Effector memory CD8-positive, alpha-beta T cell (primary cell): ENCODE measurements at regions not wholly inside any gene's neighbourhood (a gene's known extent, or its start where the extent isn't known, plus 50 kb on each side); places are given as distances from the start of the nearest gene placed in this dataset.
A peak's percentile ranks its signal among the peaks of the same experiment; 100 is the strongest.

ENCODE experiments used
- ATAC-seq: fragments of 150-1000 bp; cut with Tn5 transposase; replicated peaks from 2 replicates; pipeline ENCODE4 v1.10.0; 2021; ENCODE audit warnings: mild to moderate bottlenecking, moderate library complexity
- DNase-seq, 3 experiments: peaks; one replicate each; pipeline ENCODE4 v3.0.0; 2021
- H3K27ac Mint-ChIP-seq, 2 donors: one replicate each; pipeline ENCODE4 v1.8.0; 2022; ENCODE audit warnings: mild to moderate bottlenecking in 2 of 2, mixed read lengths in 2 of 2, moderate library complexity in 2 of 2
- H3K27me3 Mint-ChIP-seq, 2 donors: one replicate each; pipeline ENCODE4 v1.8.0; 2022; ENCODE audit warnings: mixed read lengths in 2 of 2
- H3K36me3 Mint-ChIP-seq: one replicate; pipeline ENCODE4 v1.8.0; 2022; ENCODE audit warnings: mild to moderate bottlenecking, moderate library complexity, mixed read lengths; ENCODE audit not compliant: insufficient read depth
- H3K4me1 Mint-ChIP-seq, 2 donors: one replicate each; pipeline ENCODE4 v1.8.0; 2022; ENCODE audit warnings: low read depth in 2 of 2, mixed read lengths in 2 of 2
- H3K4me3 Mint-ChIP-seq, 2 donors: one replicate each; pipeline ENCODE4 v1.8.0; 2022; ENCODE audit warnings: mild to moderate bottlenecking in 2 of 2, mixed read lengths in 2 of 2, moderate library complexity in 2 of 2
- H3K9me3 Mint-ChIP-seq, 2 donors: one replicate each; pipeline ENCODE4 v1.8.0; 2022; ENCODE audit warnings: mixed read lengths in 2 of 2

GRCh38 chr11:95559899-95560298, 229.7 kb downstream of the FAM76B start:
- Mint-ChIP-seq H3K4me1 (no peaks in the 10 kb centered on the region), H3K27ac (no peak overlapping the region), H3K36me3 (no peaks in the 10 kb centered on the region), H3K9me3 (no peaks in the 10 kb centered on the region), H3K4me3 (no peak overlapping the region), H3K27me3 (peaks cover 12 to 18% of the 10 kb centered on the region in 2 donors)
- no peak for ATAC-seq
- no peak for DNase-seq

- no peak for ATAC-seq
- Mint-ChIP-seq H3K4me3 (no peak overlapping the region), H3K9me3 (no peaks in the 10 kb centered on the region), H3K27ac (no peak overlapping the region), H3K36me3 (no peaks in the 10 kb centered on the region), H3K4me1 (no peaks in the 10 kb centered on the region), H3K27me3 (peaks cover 7 to 16% of the 10 kb centered on the region in 2 donors)
- DNase-seq, result no peak
Measured at GRCh38 chr11:95557376-95557775, 232.2 kb downstream of the FAM76B start.

- peaks cover 0 to 11% of the 10 kb centered on the region in 2 donors for H3K27me3 Mint-ChIP-seq
- no peak for DNase-seq
- ATAC-seq, result no peak
Measured at GRCh38 chr11:95556342-95557163, 233.0 kb downstream of the FAM76B start.

GRCh38 chr11:95556011-95556341, 233.6 kb downstream of the FAM76B start:
- DNase-seq (no peak), ATAC-seq (no peak)
- Mint-ChIP-seq H3K27ac (peak overlapping the region in 1 of 2 donors; percentile 52), H3K36me3 (no peaks in the 10 kb centered on the region), H3K4me3 (no peak overlapping the region), H3K9me3 (no peaks in the 10 kb centered on the region), H3K27me3 (peaks cover 0 to 11% of the 10 kb centered on the region in 2 donors), H3K4me1 (no peaks in the 10 kb centered on the region)

More at GRCh38 chr11:95556342-95557163, 233.0 kb downstream of the FAM76B start:
- Mint-ChIP-seq H3K9me3 (no peaks in the 10 kb centered on the region), H3K27ac (no peak overlapping the region), H3K4me3 (no peak overlapping the region), H3K4me1 (no peaks in the 10 kb centered on the region), H3K36me3 (no peaks in the 10 kb centered on the region)

- H3K9me3 Mint-ChIP-seq, result no peaks in the 10 kb centered on the region
- no peaks in the 10 kb centered on the region for H3K36me3 Mint-ChIP-seq
- H3K27ac Mint-ChIP-seq, result no peak overlapping the region
- ATAC-seq, result no peak
- no peaks in the 10 kb centered on the region for H3K4me1 Mint-ChIP-seq
- no peak overlapping the region for H3K4me3 Mint-ChIP-seq
- no peak for DNase-seq
- peaks cover 0 to 11% of the 10 kb centered on the region in 2 donors for H3K27me3 Mint-ChIP-seq
Measured at GRCh38 chr11:95554911-95555310, 234.7 kb downstream of the FAM76B start.

- peaks cover 9 to 15% of the 10 kb centered on the region in 2 donors for H3K27me3 Mint-ChIP-seq
- H3K4me1 Mint-ChIP-seq, result no peaks in the 10 kb centered on the region
- no peak overlapping the region for H3K4me3 Mint-ChIP-seq
- DNase-seq, result no peak
- no peaks in the 10 kb centered on the region for H3K9me3 Mint-ChIP-seq
- H3K27ac Mint-ChIP-seq, result no peak overlapping the region
- no peaks in the 10 kb centered on the region for H3K36me3 Mint-ChIP-seq
- ATAC-seq, result no peak
Measured at GRCh38 chr11:95549301-95549700, 240.3 kb downstream of the FAM76B start.

- no peak for ATAC-seq
- no peak overlapping the region for H3K27ac Mint-ChIP-seq
- no peak overlapping the region for H3K4me3 Mint-ChIP-seq
- H3K9me3 Mint-ChIP-seq, result no peaks in the 10 kb centered on the region
- H3K4me1 Mint-ChIP-seq, result no peaks in the 10 kb centered on the region
- H3K36me3 Mint-ChIP-seq, result no peaks in the 10 kb centered on the region
- H3K27me3 Mint-ChIP-seq, result peaks cover 5 to 15% of the 10 kb centered on the region in 2 donors
- DNase-seq, result no peak
Measured at GRCh38 chr11:95548416-95548815, 241.2 kb downstream of the FAM76B start.

GRCh38 chr11:95547976-95548375, 241.6 kb downstream of the FAM76B start:
- Mint-ChIP-seq H3K27ac (no peak overlapping the region), H3K9me3 (no peaks in the 10 kb centered on the region), H3K4me1 (no peaks in the 10 kb centered on the region), H3K36me3 (no peaks in the 10 kb centered on the region), H3K27me3 (peaks cover 5 to 15% of the 10 kb centered on the region in 2 donors), H3K4me3 (no peak overlapping the region)
- DNase-seq (no peak), ATAC-seq (no peak)

GRCh38 chr11:95547186-95547585, 242.4 kb downstream of the FAM76B start:
- H3K9me3 Mint-ChIP-seq, result no peaks in the 10 kb centered on the region
- no peak for DNase-seq
- peaks cover 5 to 15% of the 10 kb centered on the region in 2 donors for H3K27me3 Mint-ChIP-seq
- H3K4me1 Mint-ChIP-seq, result no peaks in the 10 kb centered on the region
- no peak for ATAC-seq
- H3K27ac Mint-ChIP-seq, result no peak overlapping the region
- no peak overlapping the region for H3K4me3 Mint-ChIP-seq
- H3K36me3 Mint-ChIP-seq, result no peaks in the 10 kb centered on the region

- Mint-ChIP-seq H3K27ac (no peak overlapping the region), H3K27me3 (peaks cover 5 to 15% of the 10 kb centered on the region in 2 donors), H3K9me3 (no peaks in the 10 kb centered on the region), H3K36me3 (no peaks in the 10 kb centered on the region), H3K4me3 (no peak overlapping the region), H3K4me1 (no peaks in the 10 kb centered on the region)
- DNase-seq (no peak), ATAC-seq (no peak)
Measured at GRCh38 chr11:95545116-95545875, 244.3 kb downstream of the FAM76B start.

- Mint-ChIP-seq H3K9me3 (no peaks in the 10 kb centered on the region), H3K27me3 (peaks cover 11 to 19% of the 10 kb centered on the region in 2 donors), H3K4me1 (no peaks in the 10 kb centered on the region), H3K36me3 (no peaks in the 10 kb centered on the region), H3K4me3 (no peak overlapping the region), H3K27ac (no peak overlapping the region)
- DNase-seq (no peak), ATAC-seq (no peak)
Measured at GRCh38 chr11:95544095-95544856, 245.3 kb downstream of the FAM76B start.

GRCh38 chr11:95542868-95543551, 246.6 kb downstream of the FAM76B start:
- Mint-ChIP-seq H3K4me1 (no peaks in the 10 kb centered on the region), H3K27me3 (peaks cover 20 to 28% of the 10 kb centered on the region in 2 donors), H3K36me3 (no peaks in the 10 kb centered on the region), H3K27ac (no peak overlapping the region), H3K9me3 (no peaks in the 10 kb centered on the region), H3K4me3 (no peak overlapping the region)
- DNase-seq (no peak), ATAC-seq (no peak)

- peaks cover 15 to 22% of the 10 kb centered on the region in 2 donors for H3K27me3 Mint-ChIP-seq
- no peak overlapping the region for H3K4me3 Mint-ChIP-seq
- H3K4me1 Mint-ChIP-seq, result no peaks in the 10 kb centered on the region
- no peak overlapping the region for H3K27ac Mint-ChIP-seq
- ATAC-seq, result no peak
- no peaks in the 10 kb centered on the region for H3K9me3 Mint-ChIP-seq
- no peaks in the 10 kb centered on the region for H3K36me3 Mint-ChIP-seq
- DNase-seq, result no peak
Measured at GRCh38 chr11:95541715-95542114, 247.9 kb downstream of the FAM76B start.
